Thoracic aorta (tissue), 2 donors: ENCODE measurements at regions not wholly inside any gene's neighbourhood (a gene's known extent, or its start where the extent isn't known, plus 50 kb on each side); places are given as distances from the start of the nearest gene placed in this dataset.
A peak's percentile ranks its signal among the peaks of the same experiment; 100 is the strongest.
"Not testable (repeated sequence)": the region's sequence is repeated elsewhere in the genome, so short reads cannot be mapped to it uniquely, and the experiment has no call there.

ENCODE experiments used
- ATAC-seq: fragments of 150-250 bp; one replicate; pipeline ENCODE4 v1.8.0; 2017; ENCODE audit warnings: low read depth; ENCODE audit not compliant: insufficient number of reproducible peaks, low FRiP score
- DNase-seq: peaks from one replicate; pipeline ENCODE4 v3.0.0-alpha.2; 2020; ENCODE audit warnings: low spot score
- H3K27ac ChIP-seq, 2 donors: fragments of 200-600 bp; sonication (generic); 1 replicate in 1 of 2; 2 replicates in 1 of 2; pipeline ENCODE4 v1.5.1; 2016; ENCODE audit warnings: mild to moderate bottlenecking in 2 of 2, moderate library complexity in 2 of 2
- H3K27me3 ChIP-seq: fragments of 200-600 bp; sonication (generic); replicated peaks from 2 replicates; pipeline ENCODE4 v1.6.0; 2016; ENCODE audit warnings: mild to moderate bottlenecking; ENCODE audit not compliant: insufficient read depth
- H3K36me3 ChIP-seq: fragments of 200-600 bp; sonication (generic); one replicate; pipeline ENCODE4 v1.5.1; 2016
- H3K4me1 ChIP-seq, 2 donors: fragments of 200-600 bp; sonication (generic); 1 replicate in 1 of 2; 2 replicates in 1 of 2; pipeline versions ENCODE4 v1.5.1 to v1.6.0; 2016; ENCODE audit warnings: low read depth in 2 of 2, mild to moderate bottlenecking in 1 of 2; ENCODE audit not compliant: control insufficient read depth in 1 of 2
- H3K4me3 ChIP-seq: fragments of 200-600 bp; sonication (generic); 2 replicates; pipeline ENCODE4 v1.5.1; 2016; ENCODE audit warnings: mild to moderate bottlenecking
- H3K9me3 ChIP-seq: fragments of 200-600 bp; sonication (generic); 2 replicates; pipeline ENCODE4 v1.5.1; 2016
- TF ChIP-seq, protein P1 (sequence below): fragments of 200-600 bp; sonication (generic); IDR thresholded peaks from one replicate; pipeline ENCODE4 v1.5.1; 2019; ENCODE audit warnings: antibody characterized with exemption

DNA sequence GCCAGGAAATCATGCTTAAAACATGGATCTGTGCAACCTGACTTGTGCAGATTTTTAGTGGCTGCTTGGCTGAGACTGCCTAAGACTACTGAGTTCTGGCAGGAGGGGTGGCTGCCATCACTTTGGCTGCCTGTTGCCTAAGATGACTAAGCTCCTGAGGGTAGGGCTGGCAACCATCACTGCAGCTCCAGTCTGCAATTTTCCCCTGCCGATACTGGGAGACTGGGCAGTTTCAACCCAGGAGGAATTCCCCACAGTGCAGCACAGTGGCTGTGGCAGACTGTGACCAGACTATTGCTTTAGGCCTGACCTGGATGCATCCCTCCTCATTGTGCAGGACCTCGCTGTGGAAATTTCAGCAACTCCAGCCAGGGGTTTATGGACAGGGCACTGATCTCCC lies 544.9 kb downstream of the ANKRD50 start:
- Histone ChIP-seq H3K27me3 (no peaks in the 10 kb centered on the region), H3K36me3 (no peaks in the 10 kb centered on the region), H3K9me3 (no peaks in the 10 kb centered on the region), H3K4me1 (peaks cover 0 to 10% of the 10 kb centered on the region in 2 donors), H3K27ac (peak overlapping the region in 1 of 2 donors; percentile 2), H3K4me3 (no peak overlapping the region)
- TF ChIP-seq, protein P1, sequence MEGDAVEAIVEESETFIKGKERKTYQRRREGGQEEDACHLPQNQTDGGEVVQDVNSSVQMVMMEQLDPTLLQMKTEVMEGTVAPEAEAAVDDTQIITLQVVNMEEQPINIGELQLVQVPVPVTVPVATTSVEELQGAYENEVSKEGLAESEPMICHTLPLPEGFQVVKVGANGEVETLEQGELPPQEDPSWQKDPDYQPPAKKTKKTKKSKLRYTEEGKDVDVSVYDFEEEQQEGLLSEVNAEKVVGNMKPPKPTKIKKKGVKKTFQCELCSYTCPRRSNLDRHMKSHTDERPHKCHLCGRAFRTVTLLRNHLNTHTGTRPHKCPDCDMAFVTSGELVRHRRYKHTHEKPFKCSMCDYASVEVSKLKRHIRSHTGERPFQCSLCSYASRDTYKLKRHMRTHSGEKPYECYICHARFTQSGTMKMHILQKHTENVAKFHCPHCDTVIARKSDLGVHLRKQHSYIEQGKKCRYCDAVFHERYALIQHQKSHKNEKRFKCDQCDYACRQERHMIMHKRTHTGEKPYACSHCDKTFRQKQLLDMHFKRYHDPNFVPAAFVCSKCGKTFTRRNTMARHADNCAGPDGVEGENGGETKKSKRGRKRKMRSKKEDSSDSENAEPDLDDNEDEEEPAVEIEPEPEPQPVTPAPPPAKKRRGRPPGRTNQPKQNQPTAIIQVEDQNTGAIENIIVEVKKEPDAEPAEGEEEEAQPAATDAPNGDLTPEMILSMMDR = no peak
- ATAC-seq (peak; percentile 60), DNase-seq (no peak)

DNA sequence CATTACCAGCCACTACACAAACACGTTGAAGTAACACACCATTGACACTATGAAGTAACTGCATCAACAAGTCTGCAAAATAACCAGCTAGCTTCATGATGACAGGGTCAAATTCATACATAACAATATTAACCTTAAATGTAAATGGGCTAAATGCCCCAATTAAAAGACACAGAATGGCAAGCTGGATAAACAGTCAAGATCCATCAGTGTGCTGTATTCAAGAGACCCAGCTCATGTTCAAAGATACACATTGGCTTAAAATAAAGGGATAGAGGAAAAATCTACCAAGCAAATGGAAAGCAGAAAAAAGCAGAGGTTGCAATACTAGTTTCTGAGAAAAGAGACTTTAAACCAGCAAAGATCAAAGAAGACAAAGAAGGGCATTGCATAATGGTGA lies 543.0 kb downstream of the ANKRD50 start:
- H3K9me3 ChIP-seq, DNase-seq, H3K27ac ChIP-seq, H3K4me3 ChIP-seq, H3K36me3 ChIP-seq, ATAC-seq, H3K27me3 ChIP-seq: not testable (repeated sequence)
- peaks cover 0 to 10% of the 10 kb centered on the region in 2 donors for H3K4me1 ChIP-seq

DNA sequence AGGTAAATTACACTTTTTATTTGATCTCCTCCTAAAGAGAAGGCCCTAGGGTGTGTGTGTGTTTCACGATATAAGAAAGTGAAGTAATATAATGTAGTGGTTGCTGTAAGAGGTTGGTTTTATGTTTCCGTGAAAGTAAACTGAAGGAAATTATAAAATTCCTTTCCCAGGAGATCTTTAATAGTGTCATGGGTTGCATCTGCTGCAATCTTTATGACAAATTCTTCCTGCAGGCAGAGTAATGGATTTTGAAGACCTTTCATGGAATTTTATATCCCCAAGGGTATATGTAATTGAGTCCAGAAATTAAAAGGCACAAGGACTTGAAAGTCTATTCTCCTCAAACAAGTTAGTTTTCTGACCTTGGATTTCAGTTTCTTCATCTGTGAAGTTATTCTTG lies 538.6 kb downstream of the ANKRD50 start:
- Histone ChIP-seq H3K27me3 (no peaks in the 10 kb centered on the region), H3K4me3 (no peak overlapping the region), H3K4me1 (peaks cover 6 to 10% of the 10 kb centered on the region in 2 donors), H3K36me3 (no peaks in the 10 kb centered on the region), H3K9me3 (no peaks in the 10 kb centered on the region), H3K27ac (no peak overlapping the region)
- ATAC-seq (no peak), DNase-seq (no peak)
- TF ChIP-seq, protein P1 = no peak

DNA sequence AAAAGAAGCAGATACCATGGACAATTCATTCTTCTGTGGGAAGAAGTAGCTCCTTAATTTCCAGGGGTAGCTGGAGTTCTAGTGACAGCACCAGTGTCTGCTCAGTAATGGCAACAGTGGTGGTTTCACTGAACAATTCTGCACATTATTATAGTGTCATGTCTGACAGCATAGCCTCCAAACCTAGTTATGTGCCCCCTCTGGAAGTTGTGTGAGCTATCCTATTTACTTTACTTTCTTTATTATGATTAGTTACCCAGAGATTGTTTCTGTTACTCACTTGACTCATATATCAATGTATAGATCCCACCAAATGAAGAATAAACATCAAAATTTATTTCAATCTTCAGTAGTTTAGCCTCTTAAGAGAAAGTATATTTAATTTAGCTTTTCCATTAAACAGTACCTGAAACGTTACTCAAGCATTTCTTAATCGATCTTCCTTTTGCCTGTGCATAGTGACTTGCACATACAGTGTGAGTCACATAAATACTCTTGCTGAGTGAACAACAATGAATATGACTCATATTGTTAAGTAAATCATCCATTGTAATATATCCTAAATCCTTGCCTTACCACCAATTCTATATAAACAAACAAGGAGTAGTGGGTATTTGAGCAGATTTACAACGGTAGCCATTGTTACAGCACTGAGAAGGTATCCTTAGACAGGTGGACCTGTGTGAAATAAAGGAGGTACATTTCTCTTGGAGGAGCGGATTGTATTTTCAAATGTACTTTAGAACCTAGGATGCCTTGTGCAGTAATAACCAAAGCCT lies 534.7 kb downstream of the ANKRD50 start:
- TF ChIP-seq, protein P1 = no peak
- H3K9me3 ChIP-seq = no peaks in the 10 kb centered on the region

DNA sequence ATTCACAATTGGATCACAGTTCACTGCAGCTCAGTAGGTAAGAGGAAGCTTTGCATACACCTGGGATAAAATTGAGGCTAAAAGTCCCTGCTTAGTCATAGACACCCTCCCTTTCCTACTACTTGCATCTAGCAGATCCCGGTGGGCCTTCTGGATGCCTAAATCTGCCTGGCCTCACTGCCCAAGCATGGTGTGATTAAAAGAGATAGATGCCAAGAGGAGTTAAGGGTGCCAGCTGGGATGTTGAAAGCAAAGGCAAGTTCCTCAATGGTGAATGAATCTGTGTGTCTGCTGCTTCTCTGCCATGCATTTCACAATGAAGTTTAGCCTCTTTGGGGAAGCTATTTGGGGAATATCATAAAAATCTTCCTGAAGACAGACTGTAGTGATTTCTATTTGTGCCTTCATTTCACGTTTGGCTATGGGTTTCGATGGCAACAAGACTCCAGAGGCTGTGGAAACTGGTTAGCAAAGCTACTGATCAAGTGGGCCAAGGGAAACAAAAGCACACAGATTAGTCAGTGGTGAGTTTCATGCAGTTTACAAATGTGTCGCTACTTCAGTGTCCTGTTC lies 534.0 kb downstream of the ANKRD50 start:
- Histone ChIP-seq H3K36me3 (no peaks in the 10 kb centered on the region), H3K9me3 (no peaks in the 10 kb centered on the region), H3K27me3 (no peaks in the 10 kb centered on the region), H3K4me1 (peaks cover 18 to 24% of the 10 kb centered on the region in 2 donors), H3K4me3 (peak overlapping the region; percentile 52), H3K27ac (peak overlapping the region; percentile 36 to 70)
- TF ChIP-seq, protein P1 = no peak
- ATAC-seq (peak; percentile 70), DNase-seq (no peak)

More for the DNA sequence above, 534.7 kb downstream of the ANKRD50 start:
- no peaks in the 10 kb centered on the region for H3K36me3 ChIP-seq
- ATAC-seq (no peak), DNase-seq (no peak)
- H3K4me3 ChIP-seq = no peak overlapping the region
- peaks cover 18 to 24% of the 10 kb centered on the region in 2 donors for H3K4me1 ChIP-seq
- H3K27ac ChIP-seq = peak overlapping the region; percentile 36 to 70
- no peaks in the 10 kb centered on the region for H3K27me3 ChIP-seq
